Ishikawa (cell line): ENCODE measurements at regions not wholly inside any gene's neighbourhood (a gene's known extent, or its start where the extent isn't known, plus 50 kb on each side); places are given as distances from the start of the nearest gene placed in this dataset.

ENCODE experiments used
- CEBPB ChIP-seq: IDR thresholded peaks from 2 replicates; pipeline ENCODE4 v1.6.1; 2012
- CREB1 ChIP-seq: IDR thresholded peaks from 2 replicates; pipeline ENCODE4 v1.6.1; 2012; ENCODE audit warnings: low read depth
- EGR1 ChIP-seq: IDR thresholded peaks from 2 replicates; pipeline ENCODE4 v1.6.1; 2012
- EP300 ChIP-seq: IDR thresholded peaks from 2 replicates; pipeline ENCODE4 v1.6.1; 2012; ENCODE audit warnings: borderline replicate concordance
- FOXM1 ChIP-seq: IDR thresholded peaks from 2 replicates; pipeline ENCODE4 v1.6.1; 2012; ENCODE audit warnings: low read depth, borderline replicate concordance
- MAX ChIP-seq: IDR thresholded peaks from 2 replicates; pipeline ENCODE4 v1.6.1; 2012
- NFIC ChIP-seq: IDR thresholded peaks from 2 replicates; pipeline ENCODE4 v1.6.1; 2012
- RAD21 ChIP-seq: IDR thresholded peaks from 2 replicates; pipeline ENCODE4 v1.6.1; 2012; ENCODE audit warnings: low read depth
- REST ChIP-seq: IDR thresholded peaks from 2 replicates; pipeline ENCODE4 v1.6.1; 2012; ENCODE audit warnings: low read depth, mild to moderate bottlenecking
- TAF1 ChIP-seq: IDR thresholded peaks from 2 replicates; pipeline ENCODE4 v1.6.1; 2012; ENCODE audit warnings: low read depth, mild to moderate bottlenecking
- TCF12 ChIP-seq: IDR thresholded peaks from 2 replicates; pipeline ENCODE4 v1.6.1; 2012; ENCODE audit warnings: low read depth
- TEAD4 ChIP-seq: IDR thresholded peaks from 2 replicates; pipeline ENCODE4 v1.6.1; 2012
- USF1 ChIP-seq: IDR thresholded peaks from 2 replicates; pipeline ENCODE4 v1.6.1; 2012
- YY1 ChIP-seq: IDR thresholded peaks from 2 replicates; pipeline ENCODE4 v1.6.1; 2012; ENCODE audit warnings: low read depth
- ZBTB7A ChIP-seq: IDR thresholded peaks from 2 replicates; pipeline ENCODE4 v1.6.1; 2012; ENCODE audit warnings: low read depth

- TF ChIP-seq TEAD4 = no peak
- TF ChIP-seq CREB1 = no peak
- TF ChIP-seq NFIC = no peak
- TF ChIP-seq YY1 = no peak
- TF ChIP-seq ZBTB7A = no peak
- no peak for TF ChIP-seq USF1
- TF ChIP-seq TCF12 = no peak
- no peak for TF ChIP-seq TAF1
- no peak for TF ChIP-seq EGR1
- no peak for TF ChIP-seq REST
- TF ChIP-seq FOXM1 = no peak
- TF ChIP-seq EP300 = no peak
Observed at GRCh38 chr10:105506262-105506661, 865.2 kb downstream of the SORCS3 start.

GRCh38 chr10:105503714-105504113 is 862.6 kb downstream of the SORCS3 start:
- TF ChIP-seq NFIC = no peak
- TF ChIP-seq USF1 = no peak
- TF ChIP-seq CEBPB = no peak
- no peak for TF ChIP-seq CREB1
- no peak for TF ChIP-seq RAD21
- no peak for TF ChIP-seq TCF12
- TF ChIP-seq EGR1 = no peak
- no peak for TF ChIP-seq MAX
- TF ChIP-seq REST = no peak
- TF ChIP-seq TAF1 = no peak
- TF ChIP-seq TEAD4 = no peak
- TF ChIP-seq FOXM1 = no peak
- TF ChIP-seq EP300 = no peak
- TF ChIP-seq ZBTB7A = no peak
- TF ChIP-seq YY1 = no peak

GRCh38 chr10:105502058-105502457 is 861.0 kb downstream of the SORCS3 start:
- TF ChIP-seq NFIC (no peak), YY1 (no peak), CEBPB (no peak), MAX (no peak), FOXM1 (no peak), CREB1 (no peak), REST (no peak), TCF12 (no peak), RAD21 (no peak), TAF1 (no peak), USF1 (no peak), TEAD4 (no peak)

- TF ChIP-seq TEAD4 = no peak
- no peak for TF ChIP-seq EP300
- TF ChIP-seq TCF12 = no peak
- TF ChIP-seq REST = no peak
- TF ChIP-seq TAF1 = no peak
Observed at GRCh38 chr10:105494944-105495343, 853.9 kb downstream of the SORCS3 start.
